ENCODE measurements at regions not wholly inside any gene's neighbourhood (a gene's known extent, or its start where the extent isn't known, plus 50 kb on each side); places are given as distances from the start of the nearest gene placed in this dataset.

- H3K4me3 ChIP-seq (ENCODE audit: low read length): no peak overlapping the region
- no peak overlapping the region for H3K9ac ChIP-seq (ENCODE audit: low read length)
- H3K36me3 ChIP-seq (ENCODE audit: control insufficient read depth, insufficient read depth, low read length): no peaks in the 10 kb centered on the region
- no peaks in the 10 kb centered on the region for H3K4me1 ChIP-seq (ENCODE audit: control insufficient read depth, insufficient read depth, low read length)
- no peaks in the 10 kb centered on the region for H3K9me3 ChIP-seq (ENCODE audit: control insufficient read depth, low read length)
- no peaks in the 10 kb centered on the region for H3K27me3 ChIP-seq (ENCODE audit: control insufficient read depth, insufficient read depth, low read length)
These were observed 1233.9 kb upstream of the ALCAM start for GRCh38 chr3:104132566-104133403.

DNA sequence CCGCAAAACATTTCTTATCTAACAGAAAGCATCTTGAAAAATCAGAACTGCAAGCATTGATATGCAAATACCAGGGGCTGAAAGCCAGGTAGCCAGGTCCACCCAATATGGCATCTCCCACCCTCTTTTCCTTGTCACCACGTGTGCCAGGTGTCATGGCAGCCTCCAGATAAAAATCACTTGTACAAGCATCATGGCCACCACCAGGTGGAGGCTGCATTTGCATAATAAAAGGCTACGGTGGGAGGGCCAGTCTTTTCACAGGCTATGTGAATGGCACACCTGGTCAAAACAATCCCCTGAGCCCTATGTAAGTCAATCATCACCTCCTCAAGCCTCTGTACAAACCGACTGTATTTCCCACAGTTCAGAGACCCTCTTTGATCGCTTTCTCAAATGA, 1233.1 kb upstream of the ALCAM start:
- no peak overlapping the region for H3K4me3 ChIP-seq (ENCODE audit: low read length)
- no peaks in the 10 kb centered on the region for H3K27me3 ChIP-seq (ENCODE audit: control insufficient read depth, insufficient read depth, low read length)

GRCh38 chr3:104137116-104137515, 1229.6 kb upstream of the ALCAM start:
- Histone ChIP-seq H3K36me3 (ENCODE audit: control insufficient read depth, insufficient read depth, low read length) (no peaks in the 10 kb centered on the region), H3K9me3 (ENCODE audit: control insufficient read depth, low read length) (no peaks in the 10 kb centered on the region), H3K4me1 (ENCODE audit: control insufficient read depth, insufficient read depth, low read length) (no peaks in the 10 kb centered on the region), H3K9ac (ENCODE audit: low read length) (no peak overlapping the region), H3K4me3 (ENCODE audit: low read length) (no peak overlapping the region), H3K27me3 (ENCODE audit: control insufficient read depth, insufficient read depth, low read length) (no peaks in the 10 kb centered on the region)

More for the DNA sequence above, 1233.1 kb upstream of the ALCAM start:
- Histone ChIP-seq H3K9ac (ENCODE audit: low read length) (no peak overlapping the region), H3K36me3 (ENCODE audit: control insufficient read depth, insufficient read depth, low read length) (no peaks in the 10 kb centered on the region), H3K9me3 (ENCODE audit: control insufficient read depth, low read length) (no peaks in the 10 kb centered on the region), H3K4me1 (ENCODE audit: control insufficient read depth, insufficient read depth, low read length) (no peaks in the 10 kb centered on the region)

DNA sequence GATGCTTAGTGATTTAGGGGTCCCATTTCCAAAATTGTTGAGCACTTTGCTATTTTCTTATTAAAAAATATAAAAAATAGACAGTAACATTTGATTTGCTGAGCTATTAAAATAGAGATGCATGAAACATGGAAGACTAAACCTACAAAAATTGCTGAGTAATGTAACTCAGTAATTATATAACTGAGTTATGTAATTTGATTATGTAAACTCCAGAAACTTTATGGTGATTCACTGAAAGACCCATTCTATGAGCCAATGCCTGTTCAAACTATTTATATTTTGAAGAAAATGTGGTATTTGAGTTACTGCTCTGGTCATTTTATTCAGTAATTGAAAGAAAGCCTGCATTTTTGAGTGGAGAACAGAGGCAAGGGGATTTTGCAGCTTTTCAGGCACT, 1221.5 kb upstream of the ALCAM start:
- H3K4me3 ChIP-seq (ENCODE audit: low read length): no peak overlapping the region

GRCh38 chr3:104149154-104149553, 1217.6 kb upstream of the ALCAM start:
- Histone ChIP-seq H3K9me3 (ENCODE audit: control insufficient read depth, low read length) (no peaks in the 10 kb centered on the region), H3K9ac (ENCODE audit: low read length) (no peak overlapping the region), H3K36me3 (ENCODE audit: control insufficient read depth, insufficient read depth, low read length) (no peaks in the 10 kb centered on the region), H3K4me3 (ENCODE audit: low read length) (no peak overlapping the region), H3K4me1 (ENCODE audit: control insufficient read depth, insufficient read depth, low read length) (no peaks in the 10 kb centered on the region), H3K27me3 (ENCODE audit: control insufficient read depth, insufficient read depth, low read length) (no peaks in the 10 kb centered on the region)

More for the DNA sequence above, 1221.5 kb upstream of the ALCAM start:
- Histone ChIP-seq H3K4me1 (ENCODE audit: control insufficient read depth, insufficient read depth, low read length) (no peaks in the 10 kb centered on the region), H3K27me3 (ENCODE audit: control insufficient read depth, insufficient read depth, low read length) (no peaks in the 10 kb centered on the region), H3K9me3 (ENCODE audit: control insufficient read depth, low read length) (no peaks in the 10 kb centered on the region), H3K36me3 (ENCODE audit: control insufficient read depth, insufficient read depth, low read length) (no peaks in the 10 kb centered on the region), H3K9ac (ENCODE audit: low read length) (no peak overlapping the region)

DNA sequence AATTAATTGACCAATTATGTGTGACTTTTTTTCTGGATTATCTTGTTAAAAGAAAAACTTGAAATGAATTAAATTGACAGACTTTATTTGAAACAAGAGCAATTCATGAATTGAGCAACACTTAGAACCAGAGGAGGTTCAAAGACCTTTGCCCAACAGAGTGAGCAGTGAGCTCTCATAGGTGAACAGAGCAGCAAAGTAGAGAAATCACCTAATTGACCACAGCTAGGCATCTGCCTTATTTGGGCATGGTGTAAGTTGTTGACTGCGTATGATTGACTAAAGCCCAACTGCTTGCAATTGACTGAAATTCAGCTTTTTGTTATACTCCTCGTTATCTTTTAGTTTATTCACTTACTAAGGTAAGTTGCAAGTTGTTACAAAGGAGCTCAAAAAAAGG, 1216.0 kb upstream of the ALCAM start:
- Histone ChIP-seq H3K4me1 (ENCODE audit: control insufficient read depth, insufficient read depth, low read length) (no peaks in the 10 kb centered on the region), H3K4me3 (ENCODE audit: low read length) (no peak overlapping the region), H3K9me3 (ENCODE audit: control insufficient read depth, low read length) (no peaks in the 10 kb centered on the region), H3K36me3 (ENCODE audit: control insufficient read depth, insufficient read depth, low read length) (no peaks in the 10 kb centered on the region), H3K9ac (ENCODE audit: low read length) (no peak overlapping the region), H3K27me3 (ENCODE audit: control insufficient read depth, insufficient read depth, low read length) (no peaks in the 10 kb centered on the region)

DNA sequence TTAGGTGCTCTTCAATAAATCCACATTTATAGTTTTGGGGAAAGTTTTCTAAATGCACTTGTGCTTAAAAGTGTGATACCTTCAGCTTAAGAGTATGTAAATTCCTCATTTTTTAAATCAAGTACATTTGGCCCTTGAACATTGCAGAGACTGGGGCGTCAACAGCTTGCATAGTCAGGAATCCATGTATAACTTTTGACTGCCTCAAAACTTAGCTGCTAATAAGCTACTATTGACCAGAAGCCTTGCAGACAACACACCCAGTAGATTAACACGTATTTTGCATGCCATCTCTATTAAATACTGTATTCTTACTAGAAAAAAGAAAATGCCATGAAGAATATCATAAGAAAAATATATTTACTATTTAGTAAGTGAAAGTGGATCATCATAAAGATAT, 1211.8 kb upstream of the ALCAM start:
- H3K36me3 ChIP-seq (ENCODE audit: control insufficient read depth, insufficient read depth, low read length): no peaks in the 10 kb centered on the region

GRCh38 chr3:104165866-104166265, 1200.8 kb upstream of the ALCAM start:
- Histone ChIP-seq H3K4me3 (ENCODE audit: low read length) (no peak overlapping the region), H3K36me3 (ENCODE audit: control insufficient read depth, insufficient read depth, low read length) (no peaks in the 10 kb centered on the region), H3K27me3 (ENCODE audit: control insufficient read depth, insufficient read depth, low read length) (no peaks in the 10 kb centered on the region), H3K9me3 (ENCODE audit: control insufficient read depth, low read length) (no peaks in the 10 kb centered on the region), H3K9ac (ENCODE audit: low read length) (no peak overlapping the region), H3K4me1 (ENCODE audit: control insufficient read depth, insufficient read depth, low read length) (no peaks in the 10 kb centered on the region)

More for the DNA sequence above, 1211.8 kb upstream of the ALCAM start:
- no peak overlapping the region for H3K9ac ChIP-seq (ENCODE audit: low read length)
- no peak overlapping the region for H3K4me3 ChIP-seq (ENCODE audit: low read length)
- H3K27me3 ChIP-seq (ENCODE audit: control insufficient read depth, insufficient read depth, low read length): no peaks in the 10 kb centered on the region
- H3K9me3 ChIP-seq (ENCODE audit: control insufficient read depth, low read length): no peaks in the 10 kb centered on the region
- no peaks in the 10 kb centered on the region for H3K4me1 ChIP-seq (ENCODE audit: control insufficient read depth, insufficient read depth, low read length)

GRCh38 chr3:104168386-104168785, 1198.3 kb upstream of the ALCAM start:
- no peak overlapping the region for H3K4me3 ChIP-seq (ENCODE audit: low read length)
- H3K27me3 ChIP-seq (ENCODE audit: control insufficient read depth, insufficient read depth, low read length): no peaks in the 10 kb centered on the region
- H3K36me3 ChIP-seq (ENCODE audit: control insufficient read depth, insufficient read depth, low read length): no peaks in the 10 kb centered on the region
- H3K9me3 ChIP-seq (ENCODE audit: control insufficient read depth, low read length): no peaks in the 10 kb centered on the region
- no peaks in the 10 kb centered on the region for H3K4me1 ChIP-seq (ENCODE audit: control insufficient read depth, insufficient read depth, low read length)
- H3K9ac ChIP-seq (ENCODE audit: low read length): no peak overlapping the region

DNA sequence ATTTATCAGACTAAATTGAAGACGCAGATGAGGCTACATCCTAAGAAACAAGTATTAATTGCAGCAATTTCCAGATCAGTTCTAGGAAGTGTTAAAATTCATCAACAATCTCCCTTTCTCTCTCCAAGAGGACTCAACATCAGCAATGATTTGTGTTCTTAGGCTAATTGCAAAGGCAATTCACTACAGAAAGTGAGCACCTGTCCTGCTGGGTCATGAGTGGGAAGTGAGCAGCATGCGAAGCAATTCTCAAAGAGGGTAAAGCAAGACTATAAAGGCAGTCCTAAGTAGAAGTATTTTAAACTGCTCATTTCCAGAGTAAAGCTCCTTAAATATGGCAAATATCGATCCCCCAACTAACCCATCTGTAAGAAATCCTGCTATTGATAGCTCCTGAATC, 1191.0 kb upstream of the ALCAM start:
- Histone ChIP-seq H3K9ac (ENCODE audit: low read length) (no peak overlapping the region), H3K27me3 (ENCODE audit: control insufficient read depth, insufficient read depth, low read length) (no peaks in the 10 kb centered on the region)

DNA sequence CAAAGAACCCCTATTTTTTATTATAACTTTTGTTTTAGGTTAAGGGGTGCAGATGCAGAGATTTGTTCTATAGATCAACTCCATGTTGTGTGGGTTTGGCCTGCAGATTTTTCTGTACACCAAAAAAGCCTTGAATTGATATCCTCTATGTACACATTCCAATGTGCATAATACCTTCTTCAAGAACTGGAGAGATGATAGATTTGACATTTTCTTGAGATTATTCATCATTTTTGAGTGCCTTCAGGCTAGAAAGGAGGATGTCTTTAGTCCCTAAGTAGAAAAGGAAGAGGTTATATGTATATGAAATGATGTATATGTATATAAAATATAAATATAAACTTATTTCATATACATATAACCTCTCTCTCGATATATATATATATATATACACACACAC, 1190.0 kb upstream of the ALCAM start:
- Histone ChIP-seq H3K4me3 (ENCODE audit: low read length) (no peak overlapping the region), H3K9ac (ENCODE audit: low read length) (no peak overlapping the region), H3K4me1 (ENCODE audit: control insufficient read depth, insufficient read depth, low read length) (no peaks in the 10 kb centered on the region), H3K36me3 (ENCODE audit: control insufficient read depth, insufficient read depth, low read length) (no peaks in the 10 kb centered on the region), H3K27me3 (ENCODE audit: control insufficient read depth, insufficient read depth, low read length) (no peaks in the 10 kb centered on the region), H3K9me3 (ENCODE audit: control insufficient read depth, low read length) (no peaks in the 10 kb centered on the region)

More for the DNA sequence above, 1191.0 kb upstream of the ALCAM start:
- H3K4me1 ChIP-seq (ENCODE audit: control insufficient read depth, insufficient read depth, low read length): no peaks in the 10 kb centered on the region
- H3K36me3 ChIP-seq (ENCODE audit: control insufficient read depth, insufficient read depth, low read length): no peaks in the 10 kb centered on the region
- no peak overlapping the region for H3K4me3 ChIP-seq (ENCODE audit: low read length)
- H3K9me3 ChIP-seq (ENCODE audit: control insufficient read depth, low read length): no peaks in the 10 kb centered on the region

- Histone ChIP-seq H3K27me3 (ENCODE audit: control insufficient read depth, insufficient read depth, low read length) (no peaks in the 10 kb centered on the region), H3K4me1 (ENCODE audit: control insufficient read depth, insufficient read depth, low read length) (no peaks in the 10 kb centered on the region), H3K36me3 (ENCODE audit: control insufficient read depth, insufficient read depth, low read length) (no peaks in the 10 kb centered on the region), H3K4me3 (ENCODE audit: low read length) (no peak overlapping the region), H3K9me3 (ENCODE audit: control insufficient read depth, low read length) (no peaks in the 10 kb centered on the region), H3K9ac (ENCODE audit: low read length) (no peak overlapping the region)
These were observed 1188.0 kb upstream of the ALCAM start for GRCh38 chr3:104178680-104179079.
